H1 (cell line): ENCODE measurements at regions not wholly inside any gene's neighbourhood (a gene's known extent, or its start where the extent isn't known, plus 50 kb on each side); places are given as distances from the start of the nearest gene placed in this dataset.

ENCODE experiments used
- CTCF ChIA-PET: fragments of 300-600 bp; sonication (Branson Sonifier 250); formaldehyde crosslinking; loops from one replicate; lab custom pipeline; 2021; ENCODE audit not compliant: partially characterized antibody; lab: Charles Lee
- POLR2A ChIA-PET: fragments of 300-600 bp; sonication (Branson Sonifier 250); formaldehyde crosslinking; loops from one replicate; lab custom pipeline; 2021; ENCODE audit warnings: inconsistent platforms; ENCODE audit not compliant: partially characterized antibody; lab: Charles Lee
- DNase-seq, 2 experiments: peaks; one replicate each; pipeline versions ENCODE4 v3.0.0 to v3.0.0-alpha.2; 2010 to 2022; ENCODE audit warnings: low spot score in 2 of 2, low read depth in 1 of 2, mixed read lengths in 1 of 2
- FAIRE-seq: peaks from 2 replicates; lab custom pipeline; 2011; peaks lifted over from hg19 to GRCh38; lab: Jason Lieb, UNC
- H2AFZ ChIP-seq: 2 replicates; pipeline ENCODE4 v1.8.1; 2012; ENCODE audit warnings: low read length, inconsistent platforms
- H2AK5ac ChIP-seq: 2 replicates; pipeline ENCODE4 v1.6.1; 2013; ENCODE audit warnings: low read depth, low read length
- H2BK120ac ChIP-seq: replicated peaks from 2 replicates; pipeline ENCODE3; 2013; ENCODE audit warnings: low read depth, low read length, inconsistent platforms
- H2BK12ac ChIP-seq: 2 replicates; pipeline ENCODE4 v1.6.1; 2013; ENCODE audit warnings: low read depth, low read length
- H2BK15ac ChIP-seq: 2 replicates; pipeline ENCODE4 v1.6.1; 2013; ENCODE audit warnings: low read length
- H2BK20ac ChIP-seq: 2 replicates; pipeline ENCODE4 v1.6.1; 2013; ENCODE audit warnings: low read length
- H2BK5ac ChIP-seq: 2 replicates; pipeline ENCODE4 v1.6.1; 2013; ENCODE audit warnings: low read depth, low read length
- H3K14ac ChIP-seq: 2 replicates; pipeline ENCODE4 v1.6.1; 2013; ENCODE audit warnings: inconsistent platforms; ENCODE audit not compliant: insufficient read length
- H3K18ac ChIP-seq: 2 replicates; pipeline ENCODE4 v1.6.1; 2013; ENCODE audit warnings: low read length; ENCODE audit errors: extremely low read depth
- H3K23ac ChIP-seq: 2 replicates; pipeline ENCODE4 v1.6.1; 2013; ENCODE audit warnings: inconsistent platforms; ENCODE audit not compliant: insufficient read length
- H3K23me2 ChIP-seq: 2 replicates; pipeline ENCODE4 v1.6.1; 2013; ENCODE audit warnings: low read depth, low read length
- H3K27ac ChIP-seq: 2 replicates; pipeline ENCODE4 v1.6.1; 2011; ENCODE audit warnings: low read depth, low read length, inconsistent platforms
- H3K27me3 ChIP-seq, 4 experiments: replicated peaks in 1 of 4; 1 replicate in 1 of 4; 2 replicates in 3 of 4; pipeline versions ENCODE4 v1.6.1 to v1.8.1; 2011 to 2013; ENCODE audit warnings: low read length in 3 of 4, mild to moderate bottlenecking in 3 of 4, inconsistent platforms in 2 of 4, mixed read lengths in 2 of 4, moderate library complexity in 1 of 4; ENCODE audit not compliant: control insufficient read depth in 3 of 4, insufficient read depth in 3 of 4; ENCODE audit errors: extremely low read depth in 1 of 4
- H3K36me3 ChIP-seq, 4 experiments: 2 replicates each; pipeline versions ENCODE4 v1.6.1 to v1.8.1; 2011 to 2013; ENCODE audit warnings: mild to moderate bottlenecking in 4 of 4, low read length in 3 of 4, moderate library complexity in 2 of 4, control low read depth in 1 of 4, inconsistent platforms in 1 of 4; ENCODE audit not compliant: insufficient read depth in 4 of 4, control insufficient read depth in 2 of 4
- H3K4ac ChIP-seq: replicated peaks from 2 replicates; pipeline ENCODE3; 2013; ENCODE audit warnings: low read length, low read depth, mixed read lengths, inconsistent platforms; ENCODE audit not compliant: insufficient read length
- H3K4me1 ChIP-seq, 4 experiments: replicated peaks in 1 of 4; 1 replicate in 1 of 4; 2 replicates in 3 of 4; pipeline versions ENCODE4 v1.6.1 to v1.8.1; 2011 to 2013; ENCODE audit warnings: low read length in 3 of 4, inconsistent platforms in 2 of 4, mixed read lengths in 1 of 4; ENCODE audit not compliant: insufficient read depth in 4 of 4, control insufficient read depth in 3 of 4
- H3K4me2 ChIP-seq, 2 experiments: 2 replicates each; pipeline versions ENCODE4 v1.6.1 to v1.8.1; 2011 to 2013; ENCODE audit warnings: low read depth in 2 of 2, low read length in 2 of 2, control low read depth in 1 of 2, inconsistent platforms in 1 of 2, mild to moderate bottlenecking in 1 of 2; ENCODE audit not compliant: insufficient read depth in 1 of 2
- H3K4me3 ChIP-seq, 4 experiments: fragments of 200-600, 300-600 bp in 1 of 4; sonication (generic), shearing (Covaris generic), sonication (Bioruptor Twin) in 1 of 4; 2 replicates each; pipeline versions ENCODE4 v1.5.1 to v1.8.1; 2011 to 2016; ENCODE audit warnings: low read length in 4 of 4, low read depth in 3 of 4, control low read depth in 2 of 4, inconsistent platforms in 2 of 4, mild to moderate bottlenecking in 2 of 4, mixed read lengths in 1 of 4, moderate library complexity in 1 of 4; ENCODE audit not compliant: insufficient read depth in 2 of 4; ENCODE audit errors: extremely low read depth in 1 of 4
- H3K56ac ChIP-seq: replicated peaks from 2 replicates; pipeline ENCODE3; 2013; ENCODE audit warnings: low read depth, mild to moderate bottlenecking, mixed read lengths, low read length, inconsistent platforms; ENCODE audit not compliant: insufficient read length
- H3K79me1 ChIP-seq: 2 replicates; pipeline ENCODE4 v1.6.1; 2013; ENCODE audit warnings: low read depth, low read length, control low read depth
- H3K79me2 ChIP-seq, 2 experiments: 2 replicates each; pipeline versions ENCODE4 v1.6.1 to v1.8.1; 2012 to 2013; ENCODE audit warnings: low read length in 2 of 2, mild to moderate bottlenecking in 2 of 2, inconsistent platforms in 1 of 2; ENCODE audit not compliant: insufficient read depth in 2 of 2, control insufficient read depth in 1 of 2
- H3K9ac ChIP-seq, 4 experiments: replicated peaks in 1 of 4; 1 replicate in 1 of 4; 2 replicates in 3 of 4; pipeline versions ENCODE4 v1.6.1 to v1.8.1; 2011 to 2013; ENCODE audit warnings: low read depth in 3 of 4, low read length in 3 of 4, control low read depth in 2 of 4, mild to moderate bottlenecking in 2 of 4, moderate library complexity in 2 of 4, inconsistent platforms in 1 of 4; ENCODE audit errors: extremely low read depth in 1 of 4
- H3K9me3 ChIP-seq, 2 experiments: 2 replicates each; pipeline versions ENCODE4 v1.6.1 to v1.8.1; 2012 to 2013; ENCODE audit warnings: mild to moderate bottlenecking in 2 of 2, moderate library complexity in 2 of 2, control low read depth in 1 of 2, inconsistent platforms in 1 of 2, low read depth in 1 of 2, low read length in 1 of 2, mixed read lengths in 1 of 2; ENCODE audit not compliant: insufficient read depth in 2 of 2
- H4K20me1 ChIP-seq, 2 experiments: replicated peaks in 1 of 2; 2 replicates each; pipeline versions ENCODE3 to v1.8.1; 2011 to 2013; ENCODE audit warnings: inconsistent platforms in 2 of 2, low read length in 2 of 2, mild to moderate bottlenecking in 1 of 2; ENCODE audit not compliant: insufficient read depth in 2 of 2, control insufficient read depth in 1 of 2
- H4K5ac ChIP-seq: 2 replicates; pipeline ENCODE4 v1.6.1; 2013; ENCODE audit warnings: low read length, low read depth, mixed read lengths, inconsistent platforms; ENCODE audit not compliant: insufficient read length
- H4K8ac ChIP-seq: 2 replicates; pipeline ENCODE4 v1.8.0; 2013; ENCODE audit warnings: mild to moderate bottlenecking, moderate library complexity, low read length, inconsistent platforms; ENCODE audit not compliant: insufficient read depth; ENCODE audit errors: extremely low read depth
- H4K91ac ChIP-seq: replicated peaks from 2 replicates; pipeline ENCODE3; 2013; ENCODE audit warnings: low read length, mixed read lengths, inconsistent platforms; ENCODE audit not compliant: insufficient read length
- CBX8 ChIP-seq: fragments of 300-800, 300-1000 bp; sonication (generic); IDR thresholded peaks from 2 replicates; pipeline ENCODE4 v1.7.1; 2016; ENCODE audit warnings: low read depth, low read length, borderline replicate concordance
- CHD1 ChIP-seq: IDR thresholded peaks from 2 replicates; pipeline ENCODE4 v1.6.1; 2012; ENCODE audit warnings: low read depth, low read length, improper control_type of control experiment
- CTBP2 ChIP-seq: IDR thresholded peaks from 2 replicates; pipeline ENCODE4 v1.7.0; 2011; ENCODE audit warnings: borderline replicate concordance, mild to moderate bottlenecking, moderate library complexity, mixed read lengths, low read length; ENCODE audit not compliant: insufficient read depth, insufficient read length
- GABPA ChIP-seq: IDR thresholded peaks from 2 replicates; pipeline ENCODE4 v1.6.1; 2011; ENCODE audit warnings: mild to moderate bottlenecking, low read length, moderate library complexity, borderline replicate concordance; ENCODE audit not compliant: insufficient read depth
- GTF2F1 ChIP-seq: IDR thresholded peaks from 2 replicates; pipeline ENCODE4 v1.6.1; 2012; ENCODE audit warnings: low read depth, low read length, improper control_type of control experiment, borderline replicate concordance
- KDM4A ChIP-seq: IDR thresholded peaks from one replicate; pipeline ENCODE4 v1.7.1; 2012; ENCODE audit warnings: low read depth, mild to moderate bottlenecking, moderate library complexity, low read length, inconsistent platforms; ENCODE audit not compliant: severe bottlenecking
- KDM5A ChIP-seq: fragments of 200-600 bp; IDR thresholded peaks from 2 replicates; pipeline ENCODE4 v1.7.1; 2012; ENCODE audit warnings: mild to moderate bottlenecking, low read length, inconsistent platforms, mixed read lengths
- MAFK ChIP-seq: IDR thresholded peaks from 2 replicates; pipeline ENCODE4 v1.6.1; 2012; ENCODE audit warnings: low read depth, mild to moderate bottlenecking, improper control_type of control experiment, low read length
- NANOG ChIP-seq: IDR thresholded peaks from 2 replicates; pipeline ENCODE4 v1.6.1; 2011; ENCODE audit warnings: low read length, low read depth, mild to moderate bottlenecking, inconsistent platforms; ENCODE audit not compliant: insufficient read depth, poor library complexity, severe bottlenecking
- POU5F1 ChIP-seq: IDR thresholded peaks from 2 replicates; pipeline ENCODE4 v1.6.1; 2011; ENCODE audit warnings: low read depth, mild to moderate bottlenecking, low read length, moderate library complexity
- RNF2 ChIP-seq: fragments of 200-900, 300-1000 bp; sonication (generic); IDR thresholded peaks from 2 replicates; pipeline ENCODE4 v1.7.1; 2016; ENCODE audit warnings: borderline replicate concordance, low read depth, mild to moderate bottlenecking, antibody characterized with exemption, low read length; ENCODE audit not compliant: poor library complexity, severe bottlenecking; ENCODE audit errors: missing control alignments
- SRF ChIP-seq: IDR thresholded peaks from 2 replicates; pipeline ENCODE4 v1.6.1; 2011; ENCODE audit warnings: mild to moderate bottlenecking, low read depth, low read length, moderate library complexity
- TBP ChIP-seq: IDR thresholded peaks from 2 replicates; pipeline ENCODE4 v1.6.1; 2011; ENCODE audit warnings: low read depth, low read length, improper control_type of control experiment
- TCF12 ChIP-seq: IDR thresholded peaks from 2 replicates; pipeline ENCODE4 v1.6.1; 2011; ENCODE audit warnings: low read depth, mild to moderate bottlenecking, low read length
- ZNF274 ChIP-seq: IDR thresholded peaks from 2 replicates; pipeline ENCODE4 v1.7.0; 2012; ENCODE audit warnings: low read length, borderline replicate concordance; ENCODE audit errors: extremely low read depth
- WGBS, 2 experiments: shearing (Covaris generic) in 1 of 2; methylation state at CpG; one replicate each; pipeline versions ENCODE4 v1.1.6 to v1.1.7; 2013 to 2015; ENCODE audit warnings: low lambda C conversion rate in 2 of 2, mixed read lengths in 2 of 2, inconsistent platforms in 1 of 2, low coverage in 1 of 2, missing lambda C conversion rate in 1 of 2; ENCODE audit not compliant: insufficient replicate concordance in 2 of 2, insufficient coverage in 1 of 2, insufficient read length in 1 of 2; ENCODE audit errors: extremely low coverage in 1 of 2, missing lambda C conversion rate in 1 of 2; 5-methylcytosine and 5-hydroxymethylcytosine counted together

GRCh38 chr1:38303843-38304242 is 257.2 kb upstream of the POU3F1 start:
- CTCF ChIA-PET, result interaction anchor here (0.8 kb wide), 1 partner anchor 22 kb away, joined by 3 read pairs; no protein-coding TSS in a partner anchor
- no peaks in the 10 kb centered on the region for H3K36me3 ChIP-seq
- TF ChIP-seq CBX8, result no peak
- no peak for TF ChIP-seq GABPA
- no peak for TF ChIP-seq ZNF274
- TF ChIP-seq KDM5A, result no peak
- TF ChIP-seq MAFK, result no peak
- no peak for TF ChIP-seq POU5F1
- TF ChIP-seq GTF2F1, result no peak
- no peak for TF ChIP-seq TBP
- no peak for TF ChIP-seq KDM4A
- TF ChIP-seq RNF2, result no peak
- no peak for TF ChIP-seq SRF
- no peak for TF ChIP-seq CHD1
- no peak for TF ChIP-seq TCF12
- no peak for TF ChIP-seq NANOG
- no peak for TF ChIP-seq CTBP2

More at GRCh38 chr1:38303843-38304242, 257.2 kb upstream of the POU3F1 start:
- Histone ChIP-seq H3K23ac (no peak overlapping the region), H4K5ac (no peak overlapping the region), H2AK5ac (no peak overlapping the region), H3K56ac (no peak overlapping the region), H3K9ac (no peak overlapping the region), H3K27me3 (no peaks in the 10 kb centered on the region), H3K23me2 (no peaks in the 10 kb centered on the region), H3K4me1 (no peaks in the 10 kb centered on the region), H3K79me2 (no peaks in the 10 kb centered on the region), H2AFZ (no peak overlapping the region), H2BK120ac (no peak overlapping the region), H2BK20ac (no peak overlapping the region), H4K20me1 (no peaks in the 10 kb centered on the region), H3K14ac (no peak overlapping the region), H2BK5ac (no peak overlapping the region), H3K4me3 (no peak overlapping the region), H3K4me2 (no peak overlapping the region), H3K18ac (no peak overlapping the region), H2BK15ac (no peak overlapping the region), H4K91ac (no peak overlapping the region), H3K4ac (no peak overlapping the region), H3K9me3 (no peaks in the 10 kb centered on the region), H3K79me1 (no peaks in the 10 kb centered on the region), H3K27ac (no peak overlapping the region), H4K8ac (no peak overlapping the region), H2BK12ac (no peak overlapping the region)
- WGBS, 2 experiments, result 80% methylated on average over 1 of the region's 1 CpG; no CpG with 5 or more reads in 1 of the 2 experiments
- POLR2A ChIA-PET, result no interaction called here
- no peak for FAIRE-seq
- no peak for DNase-seq
